Suprapubic skin (tissue), 4 donors: ENCODE measurements at regions not wholly inside any gene's neighbourhood (a gene's known extent, or its start where the extent isn't known, plus 50 kb on each side); places are given as distances from the start of the nearest gene placed in this dataset.
"Not testable (repeated sequence)": the region's sequence is repeated elsewhere in the genome, so short reads cannot be mapped to it uniquely, and the experiment has no call there.

ENCODE experiments used
- DNase-seq, 2 donors: peaks; one replicate each; pipeline ENCODE4 v3.0.0-alpha.2; 2019; ENCODE audit warnings: low spot score in 2 of 2
- H3K27ac ChIP-seq: fragments of 200-600 bp; sonication (generic); one replicate; pipeline ENCODE4 v1.5.1; 2019
- H3K27me3 ChIP-seq: fragments of 200-600 bp; sonication (generic); one replicate; pipeline ENCODE4 v1.5.1; 2019
- H3K36me3 ChIP-seq: fragments of 200-600 bp; sonication (generic); one replicate; pipeline ENCODE4 v1.5.1; 2019
- H3K4me1 ChIP-seq: fragments of 200-600 bp; sonication (generic); one replicate; pipeline ENCODE4 v1.5.1; 2019
- H3K4me3 ChIP-seq: fragments of 200-600 bp; sonication (generic); one replicate; pipeline ENCODE4 v1.5.1; 2019; ENCODE audit warnings: mild to moderate bottlenecking
- H3K9me3 ChIP-seq: fragments of 200-600 bp; sonication (generic); one replicate; pipeline ENCODE4 v1.5.1; 2019
- EP300 ChIP-seq: sonication (generic); formaldehyde crosslinking; IDR thresholded peaks from one replicate; pipeline ENCODE4 v1.6.1; 2017; ENCODE audit warnings: antibody characterized with exemption
- POLR2A ChIP-seq, 2 donors: fragments of 450-650 bp; IDR thresholded peaks; one replicate each; pipeline ENCODE4 v1.6.1; 2017; ENCODE audit warnings: antibody characterized with exemption in 2 of 2, mild to moderate bottlenecking in 2 of 2, moderate library complexity in 2 of 2
- POLR2AphosphoS5 ChIP-seq, 3 donors: sonication (generic); formaldehyde crosslinking; IDR thresholded peaks; one replicate each; pipeline ENCODE4 v1.6.1; 2017; ENCODE audit warnings: antibody characterized with exemption in 3 of 3
- WGBS: methylation state at CpG from one replicate; pipeline ENCODE4 v1.1.5; 2018; 5-methylcytosine and 5-hydroxymethylcytosine counted together
- TF ChIP-seq, protein P1 (sequence below), 2 donors: fragments of 200-600 bp in 1 of 2; fragments of 450-650 bp in 1 of 2; sonication (generic) in 1 of 2; IDR thresholded peaks; one replicate each; pipeline ENCODE4 v1.5.1; 2016 to 2019; ENCODE audit warnings: antibody characterized with exemption in 2 of 2, mild to moderate bottlenecking in 1 of 2, moderate library complexity in 1 of 2

DNA sequence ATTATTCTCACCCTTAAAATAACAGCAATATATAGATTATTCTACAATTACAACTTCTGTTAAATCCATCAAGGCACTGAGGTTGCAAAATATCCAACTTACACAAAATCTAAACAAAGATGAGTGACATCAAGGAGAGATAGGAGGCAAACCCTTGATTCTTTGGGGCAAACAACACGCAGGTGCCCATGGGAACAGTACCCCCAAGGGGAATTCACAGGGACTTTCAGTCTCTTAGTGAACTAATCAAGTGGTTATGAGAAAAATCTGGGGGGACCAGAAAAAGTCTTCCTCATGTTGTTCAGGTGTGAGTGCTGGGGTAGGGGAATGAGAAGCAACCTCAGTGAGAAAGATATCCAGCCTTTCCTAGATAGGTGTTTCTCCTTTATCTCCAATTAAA lies 1107.9 kb downstream of the PLA2G4A start:
- 60% methylated on average over 1 of the region's 1 CpG for WGBS
- DNase-seq: no peak
- Histone ChIP-seq H3K4me1 (no peaks in the 10 kb centered on the region), H3K27me3 (no peaks in the 10 kb centered on the region), H3K4me3 (no peak overlapping the region), H3K36me3 (no peaks in the 10 kb centered on the region), H3K27ac (no peak overlapping the region), H3K9me3 (no peaks in the 10 kb centered on the region)
- no peak for TF ChIP-seq POLR2A (IDR thresholded peaks at IDR 0.05)
- no peak for TF ChIP-seq POLR2AphosphoS5 (IDR thresholded peaks at IDR 0.05)
- TF ChIP-seq EP300: no peak
- TF ChIP-seq, protein P1, sequence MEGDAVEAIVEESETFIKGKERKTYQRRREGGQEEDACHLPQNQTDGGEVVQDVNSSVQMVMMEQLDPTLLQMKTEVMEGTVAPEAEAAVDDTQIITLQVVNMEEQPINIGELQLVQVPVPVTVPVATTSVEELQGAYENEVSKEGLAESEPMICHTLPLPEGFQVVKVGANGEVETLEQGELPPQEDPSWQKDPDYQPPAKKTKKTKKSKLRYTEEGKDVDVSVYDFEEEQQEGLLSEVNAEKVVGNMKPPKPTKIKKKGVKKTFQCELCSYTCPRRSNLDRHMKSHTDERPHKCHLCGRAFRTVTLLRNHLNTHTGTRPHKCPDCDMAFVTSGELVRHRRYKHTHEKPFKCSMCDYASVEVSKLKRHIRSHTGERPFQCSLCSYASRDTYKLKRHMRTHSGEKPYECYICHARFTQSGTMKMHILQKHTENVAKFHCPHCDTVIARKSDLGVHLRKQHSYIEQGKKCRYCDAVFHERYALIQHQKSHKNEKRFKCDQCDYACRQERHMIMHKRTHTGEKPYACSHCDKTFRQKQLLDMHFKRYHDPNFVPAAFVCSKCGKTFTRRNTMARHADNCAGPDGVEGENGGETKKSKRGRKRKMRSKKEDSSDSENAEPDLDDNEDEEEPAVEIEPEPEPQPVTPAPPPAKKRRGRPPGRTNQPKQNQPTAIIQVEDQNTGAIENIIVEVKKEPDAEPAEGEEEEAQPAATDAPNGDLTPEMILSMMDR (IDR thresholded peaks at IDR 0.05): no peak

DNA sequence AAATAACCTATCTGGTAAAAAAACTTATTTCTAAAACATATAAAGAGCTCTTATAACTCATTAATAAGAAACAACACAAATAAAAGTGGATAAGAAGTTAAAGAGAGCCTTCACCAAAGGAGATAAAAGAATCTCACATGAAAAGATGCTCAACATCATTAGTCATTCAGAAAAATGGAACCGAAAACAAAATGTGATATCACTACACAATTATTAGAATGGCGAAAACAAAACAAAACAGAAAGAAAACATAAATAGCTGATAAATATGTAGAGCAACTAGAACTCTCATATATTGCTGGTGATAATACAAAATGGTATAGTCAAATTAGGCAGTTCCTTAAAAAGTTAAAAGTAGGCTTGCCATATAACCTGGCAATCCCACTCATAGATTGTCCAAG lies 1109.3 kb downstream of the PLA2G4A start:
- H3K9me3 ChIP-seq: no peaks in the 10 kb centered on the region
- 47% methylated on average over 2 of the region's 2 CpGs for WGBS
- no peaks in the 10 kb centered on the region for H3K4me1 ChIP-seq
- H3K27ac ChIP-seq: no peak overlapping the region
- no peaks in the 10 kb centered on the region for H3K36me3 ChIP-seq
- H3K27me3 ChIP-seq: no peaks in the 10 kb centered on the region
- TF ChIP-seq EP300: no peak
- TF ChIP-seq, protein P1 (IDR thresholded peaks at IDR 0.05): no peak
- DNase-seq: no peak
- no peak overlapping the region for H3K4me3 ChIP-seq

DNA sequence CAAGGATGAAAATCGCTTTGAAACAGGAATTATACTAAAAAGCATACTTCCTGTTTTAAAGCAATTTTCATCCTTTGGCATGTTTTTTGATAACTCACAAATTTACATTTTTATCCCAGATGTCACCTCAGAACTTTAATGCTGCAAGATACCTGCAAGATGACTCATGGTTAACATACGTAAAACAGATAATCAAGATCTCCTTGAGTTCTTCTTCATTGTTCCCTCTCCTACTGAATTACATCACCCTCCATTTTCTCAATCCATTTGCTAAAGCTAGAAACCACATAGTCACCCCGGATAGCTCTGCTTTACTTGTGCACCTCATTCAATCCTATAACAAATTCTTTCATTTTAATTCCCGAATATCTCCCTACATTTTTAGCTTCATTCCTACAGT lies 1114.2 kb downstream of the PLA2G4A start:
- H3K4me3 ChIP-seq: no peak overlapping the region
- no peak for DNase-seq
- peaks cover 4% of the 10 kb centered on the region for H3K9me3 ChIP-seq
- no peaks in the 10 kb centered on the region for H3K27me3 ChIP-seq
- no peak overlapping the region for H3K27ac ChIP-seq
- 78% methylated on average over 4 of the region's 4 CpGs for WGBS
- TF ChIP-seq POLR2AphosphoS5 (IDR thresholded peaks at IDR 0.05): no peak
- no peak for TF ChIP-seq EP300
- TF ChIP-seq, protein P1 (IDR thresholded peaks at IDR 0.05): no peak
- TF ChIP-seq POLR2A (IDR thresholded peaks at IDR 0.05): no peak
- H3K36me3 ChIP-seq: no peaks in the 10 kb centered on the region
- no peaks in the 10 kb centered on the region for H3K4me1 ChIP-seq

DNA sequence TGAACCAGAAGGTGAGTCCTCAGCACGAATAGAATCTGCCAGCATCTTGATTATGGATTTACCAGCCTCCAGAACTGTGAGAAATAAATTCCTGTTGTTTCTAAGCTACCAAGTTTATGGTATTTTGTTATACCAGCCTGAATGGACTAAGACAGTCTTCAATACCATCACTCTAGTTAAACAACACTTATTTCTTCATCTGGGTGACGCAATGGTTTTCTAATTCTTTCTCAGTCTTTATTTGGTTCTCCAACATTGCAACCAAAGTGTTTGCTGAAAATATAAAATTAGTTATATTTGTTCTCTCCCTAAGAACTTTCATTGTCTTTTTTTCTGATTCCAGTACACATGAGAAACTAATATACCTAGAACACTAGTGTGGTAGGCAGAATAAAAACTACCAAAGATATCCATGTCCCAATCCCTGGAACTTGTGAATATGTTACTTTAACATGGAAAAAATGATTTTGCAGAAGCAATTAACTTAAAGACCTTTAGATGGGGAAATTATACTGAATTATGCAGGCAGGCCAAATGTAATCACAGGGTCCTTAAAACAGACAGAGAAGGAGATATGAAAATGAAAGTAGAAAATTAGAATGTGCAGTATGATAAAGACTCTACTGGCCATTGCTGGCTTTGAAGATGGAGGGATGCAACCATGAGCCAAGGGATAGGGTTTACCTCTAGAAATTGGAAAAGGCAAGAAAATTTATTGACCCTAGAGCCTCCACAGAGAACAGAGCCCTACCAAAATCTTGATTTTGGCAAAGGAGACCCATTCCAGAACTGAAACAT lies 1115.1 kb downstream of the PLA2G4A start:
- Histone ChIP-seq H3K27ac (no peak overlapping the region), H3K36me3 (no peaks in the 10 kb centered on the region), H3K27me3 (no peaks in the 10 kb centered on the region), H3K4me3 (no peak overlapping the region), H3K9me3 (peaks cover 4% of the 10 kb centered on the region), H3K4me1 (no peaks in the 10 kb centered on the region)
- TF ChIP-seq, protein P1 (IDR thresholded peaks at IDR 0.05): no peak
- TF ChIP-seq EP300: no peak
- no peak for TF ChIP-seq POLR2AphosphoS5 (IDR thresholded peaks at IDR 0.05)
- 49% methylated on average over 2 of the region's 2 CpGs for WGBS
- DNase-seq: no peak

DNA sequence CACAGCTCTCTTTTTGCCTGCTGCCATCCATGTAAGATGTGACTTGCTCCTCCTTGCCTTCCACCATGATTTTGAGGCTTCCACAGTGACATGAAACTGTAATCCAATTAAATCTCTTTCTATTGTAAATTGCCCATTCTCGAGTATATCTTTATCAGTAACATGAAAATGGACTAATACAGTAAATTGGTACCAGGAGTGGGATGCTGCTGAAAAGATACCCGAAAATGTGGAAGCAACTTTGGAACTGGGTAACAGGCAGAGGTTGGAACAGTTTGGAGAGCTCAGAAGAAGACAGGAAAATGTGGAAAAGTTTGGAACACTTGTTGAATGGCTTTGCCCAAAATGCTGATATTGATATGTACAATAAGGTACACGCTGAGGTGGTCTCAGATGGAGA lies 1117.9 kb downstream of the PLA2G4A start:
- H3K4me1 ChIP-seq, H3K27me3 ChIP-seq, H3K27ac ChIP-seq, H3K4me3 ChIP-seq, H3K36me3 ChIP-seq, DNase-seq: not testable (repeated sequence)
- WGBS: 86% methylated on average over 3 of the region's 3 CpGs
- H3K9me3 ChIP-seq: peaks cover 10% of the 10 kb centered on the region

DNA sequence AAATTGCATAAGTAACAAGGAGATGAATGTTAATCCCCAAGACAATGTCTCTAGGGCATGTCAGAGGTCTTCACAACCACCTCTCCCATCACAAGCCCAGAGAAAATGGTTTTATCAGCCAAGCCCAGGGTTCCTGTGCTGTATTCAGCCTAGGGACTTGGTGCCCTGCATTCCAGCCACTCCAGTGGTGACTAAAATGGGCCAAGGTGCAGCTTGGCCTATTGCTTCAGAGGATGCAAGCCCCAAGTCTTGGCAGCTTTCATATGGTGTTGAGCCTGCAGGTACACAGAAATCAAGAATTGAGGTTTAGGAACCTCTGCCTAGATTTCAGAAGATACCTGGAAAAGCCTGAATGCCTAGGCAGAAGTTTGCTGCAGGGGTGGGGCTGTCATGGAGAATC lies 1118.6 kb downstream of the PLA2G4A start:
- DNase-seq: no peak
- Histone ChIP-seq H3K36me3 (no peaks in the 10 kb centered on the region), H3K4me1 (no peaks in the 10 kb centered on the region), H3K27ac (no peak overlapping the region), H3K9me3 (peaks cover 10% of the 10 kb centered on the region), H3K27me3 (no peaks in the 10 kb centered on the region), H3K4me3 (no peak overlapping the region)
- TF ChIP-seq POLR2AphosphoS5 (IDR thresholded peaks at IDR 0.05) (no peak), POLR2A (IDR thresholded peaks at IDR 0.05) (no peak), EP300 (no peak)
- TF ChIP-seq, protein P1 (IDR thresholded peaks at IDR 0.05): no peak
